K562 (cell line): ENCODE measurements at regions not wholly inside any gene's neighbourhood (a gene's known extent, or its start where the extent isn't known, plus 50 kb on each side); places are given as distances from the start of the nearest gene placed in this dataset.
A peak's percentile ranks its signal among the peaks of the same experiment; 100 is the strongest.

Experiments
- ATAC-seq: fragments of 200-7000 bp; cut with Tn5 transposase; 3 replicates; pipeline ENCODE4 v1.9.1; 2020; ENCODE audit warnings: moderate library complexity
- BruUV-seq: library from RNA; stranded (reverse); fragments of 400-500 nt; replicated peaks from 2 replicates; lab custom pipeline; 2021; lab: Mats Ljungman, UMichigan
- CTCF ChIA-PET: fragments of 300-600 bp; formaldehyde crosslinking; extraction: SDS; loops from one replicate; lab custom pipeline; 2021; ENCODE audit warnings: low intra/inter-chr PET ratio; lab: Yijun Ruan, JAX
- POLR2A ChIA-PET: fragments of 300-600, 350-650 bp; sonication (Branson Sonifier 250); formaldehyde crosslinking; extraction: SDS; loops from one replicate; lab custom pipeline; 2021; ENCODE audit warnings: antibody characterized with exemption, inconsistent platforms; lab: Yijun Ruan, JAX
- DNase-seq, 4 experiments: peaks; one replicate each; pipeline versions ENCODE4 v3.0.0 to v3.0.0-alpha.2; 2011 to 2018; ENCODE audit warnings: low spot score in 3 of 4, mixed read lengths in 3 of 4; ENCODE audit errors: extremely low read depth in 1 of 4
- FAIRE-seq: peaks from 2 replicates; lab custom pipeline; 2011; peaks lifted over from hg19 to GRCh38; lab: Jason Lieb, UNC
- H2AFZ ChIP-seq: 2 replicates; pipeline ENCODE4 v1.6.0; 2011; ENCODE audit warnings: low read depth, low read length, control low read depth, inconsistent platforms
- H3K27ac ChIP-seq: fragments of 200-600 bp; 3 replicates; pipeline ENCODE4 v1.8.0; 2011; ENCODE audit warnings: low read depth, mild to moderate bottlenecking, control low read depth, inconsistent platforms, low read length, moderate library complexity, mixed read lengths; ENCODE audit errors: extremely low read depth
- H3K27me3 ChIP-seq, 2 experiments: fragments of 300-600 bp in 1 of 2; 2 replicates in 1 of 2; 3 replicates in 1 of 2; pipeline versions ENCODE4 v1.6.0 to v1.8.0; 2011; ENCODE audit warnings: inconsistent platforms in 2 of 2, low read length in 2 of 2, mild to moderate bottlenecking in 1 of 2, mixed read lengths in 1 of 2, moderate library complexity in 1 of 2; ENCODE audit not compliant: control insufficient read depth in 2 of 2, insufficient read depth in 2 of 2
- H3K36me3 ChIP-seq: fragments of 300-600 bp; 3 replicates; pipeline ENCODE4 v1.8.0; 2011; ENCODE audit warnings: mild to moderate bottlenecking, low read length, inconsistent platforms; ENCODE audit not compliant: control insufficient read depth, insufficient read depth
- H3K4me1 ChIP-seq, 2 experiments: fragments of 200-600 bp in 1 of 2; replicated peaks in 1 of 2; 2 replicates in 1 of 2; 3 replicates in 1 of 2; pipeline versions ENCODE4 v1.5.1 to v1.8.0; 2011; ENCODE audit warnings: inconsistent platforms in 2 of 2, low read length in 2 of 2, mild to moderate bottlenecking in 1 of 2, mixed read lengths in 1 of 2, moderate library complexity in 1 of 2; ENCODE audit not compliant: control insufficient read depth in 2 of 2, insufficient read depth in 2 of 2
- H3K4me2 ChIP-seq: 2 replicates; pipeline ENCODE4 v1.6.1; 2011; ENCODE audit warnings: low read length, control low read depth, inconsistent platforms, mixed read lengths; ENCODE audit not compliant: insufficient read depth
- H3K4me3 ChIP-seq: fragments of 200-600 bp; sonication (generic), shearing (Covaris generic); 2 replicates; pipeline ENCODE4 v1.5.1; 2016; ENCODE audit warnings: control low read depth, inconsistent platforms
- H3K79me2 ChIP-seq: fragments of 200-600 bp; 3 replicates; pipeline ENCODE4 v1.8.0; 2011; ENCODE audit warnings: low read length, inconsistent platforms; ENCODE audit not compliant: control insufficient read depth, insufficient read depth
- H3K9ac ChIP-seq, 2 experiments: 2 replicates each; pipeline versions ENCODE4 v1.6.0 to v1.6.1; 2011; ENCODE audit warnings: low read depth in 2 of 2, low read length in 2 of 2, control low read depth in 1 of 2, inconsistent platforms in 1 of 2, mild to moderate bottlenecking in 1 of 2, mixed read lengths in 1 of 2; ENCODE audit not compliant: insufficient read depth in 1 of 2
- H3K9me1 ChIP-seq: one replicate; pipeline ENCODE4 v1.6.0; 2011; ENCODE audit warnings: inconsistent platforms, mild to moderate bottlenecking, low read length, moderate library complexity; ENCODE audit not compliant: control insufficient read depth, insufficient read depth
- H3K9me3 ChIP-seq: replicated peaks from 2 replicates; pipeline ENCODE4 v1.5.1; 2011; ENCODE audit warnings: low read depth, low read length, inconsistent platforms; ENCODE audit not compliant: control insufficient read depth, insufficient read depth
- H4K20me1 ChIP-seq: replicated peaks from 2 replicates; pipeline ENCODE4 v1.6.1; 2011; ENCODE audit warnings: low read length, inconsistent platforms, mixed read lengths; ENCODE audit not compliant: control insufficient read depth, insufficient read depth
- ATF7 ChIP-seq: fragments of 450-650 bp; IDR thresholded peaks from 2 replicates; pipeline ENCODE4 v1.7.1; 2014; ENCODE audit warnings: mild to moderate bottlenecking, moderate library complexity
- BHLHE40 ChIP-seq: IDR thresholded peaks from 2 replicates; pipeline ENCODE4 v1.6.1; 2011; ENCODE audit warnings: low read length, improper control_type of control experiment
- CAMTA2 ChIP-seq: fragments of 250-450 bp; sonication (Bioruptor Pico); conservative IDR thresholded peaks from 2 replicates; pipeline ENCODE4 v1.5.1; 2022
- FOSL1 ChIP-seq: fragments of 200-800 bp; sonication (Bioruptor generic); conservative IDR thresholded peaks from 2 replicates; pipeline ENCODE4 v1.6.1; 2016; ENCODE audit warnings: missing genetic modification characterization, missing compliant biosample characterization
- HCFC1 ChIP-seq: IDR thresholded peaks from 2 replicates; pipeline ENCODE4 v1.6.1; 2012; ENCODE audit warnings: low read depth, low read length, improper control_type of control experiment
- KDM4B ChIP-seq, 2 experiments: fragments of 450-650 bp in 1 of 2; sonication (generic) in 1 of 2; IDR thresholded peaks; 2 replicates each; pipeline ENCODE4 v1.6.1; 2016 to 2017; ENCODE audit warnings: borderline replicate concordance in 2 of 2, antibody characterized with exemption in 1 of 2, low read depth in 1 of 2, mild to moderate bottlenecking in 1 of 2
- MCM5 ChIP-seq: fragments of 450-650 bp; IDR thresholded peaks from 2 replicates; pipeline ENCODE4 v1.6.1; 2016; ENCODE audit warnings: low read depth
- MEF2D ChIP-seq: conservative IDR thresholded peaks from 2 replicates; pipeline ENCODE4 v1.6.1; 2016; ENCODE audit warnings: low read depth, missing genetic modification characterization, missing compliant biosample characterization
- MTA2 ChIP-seq: fragments of 450-650 bp; IDR thresholded peaks from 2 replicates; pipeline ENCODE4 v1.6.1; 2016; ENCODE audit warnings: low read depth
- NR3C1 ChIP-seq: sonication (generic); formaldehyde crosslinking; IDR thresholded peaks from 2 replicates; pipeline ENCODE4 v1.8.1; 2022; ENCODE audit warnings: missing genetic modification reagents
- PML ChIP-seq: IDR thresholded peaks from 2 replicates; pipeline ENCODE4 v1.6.1; 2012; ENCODE audit warnings: low read length, inconsistent platforms
- SP1 ChIP-seq: sonication (generic); formaldehyde crosslinking; IDR thresholded peaks from 2 replicates; pipeline ENCODE4 v1.8.1; 2022; ENCODE audit warnings: mild to moderate bottlenecking, missing genetic modification reagents
- ZFP36 ChIP-seq: fragments of 150-350 bp; IDR thresholded peaks from 2 replicates; pipeline ENCODE4 v1.6.1; 2018; ENCODE audit warnings: low read length, low read depth; ENCODE audit not compliant: partially characterized antibody
- ZNF41 ChIP-seq: fragments of 250-450 bp; sonication (Bioruptor Pico); conservative IDR thresholded peaks from 2 replicates; pipeline ENCODE4 v1.4.0; 2020; ENCODE audit warnings: mild to moderate bottlenecking
- ZNF431 ChIP-seq: sonication (generic); formaldehyde crosslinking; IDR thresholded peaks from 2 replicates; pipeline ENCODE4 v1.8.0; 2022; ENCODE audit warnings: mild to moderate bottlenecking, missing genetic modification reagents
- ZNF79 ChIP-seq: fragments of 250-450 bp; sonication (Bioruptor Pico); IDR thresholded peaks from 2 replicates; pipeline ENCODE4 v1.4.0; 2020; ENCODE audit warnings: low read depth, mild to moderate bottlenecking, moderate library complexity
- WGBS: fragments of 100-300 bp; shearing (Covaris generic); methylation state at CpG from one replicate; pipeline ENCODE4 v1.1.6; 2016; ENCODE audit warnings: low coverage, mixed read lengths; ENCODE audit not compliant: insufficient coverage; ENCODE audit errors: missing lambda C conversion rate; 5-methylcytosine and 5-hydroxymethylcytosine counted together
- in situ Hi-C: fragments of 300-500 bp; cut with MboI; formaldehyde crosslinking; loops from 4 replicates; pipeline ENCODE4 v1.15.0; 2018; ENCODE audit warnings: inconsistent platforms, mixed read lengths
- intact Hi-C: fragments of 100-400 bp; cut with micrococcal nuclease; formaldehyde crosslinking; loops from 2 replicates; pipeline ENCODE4 v1.14.2; 2022
- TF ChIP-seq, protein P1 (sequence below): fragments of 450-650 bp; formaldehyde crosslinking; IDR thresholded peaks from 2 replicates; pipeline ENCODE4 v1.4.0; 2020; ENCODE audit warnings: mild to moderate bottlenecking
- TF ChIP-seq, protein P2 (sequence below), 2 experiments: fragments of 250-450 bp in 1 of 2; fragments of 450-650 bp in 1 of 2; sonication (Bioruptor Pico) in 1 of 2; IDR thresholded peaks; 2 replicates each; pipeline versions ENCODE4 v1.6.1 to v1.8.0; 2016 to 2021; ENCODE audit warnings: mild to moderate bottlenecking in 2 of 2, moderate library complexity in 2 of 2, missing compliant biosample characterization in 1 of 2, missing genetic modification characterization in 1 of 2

DNA sequence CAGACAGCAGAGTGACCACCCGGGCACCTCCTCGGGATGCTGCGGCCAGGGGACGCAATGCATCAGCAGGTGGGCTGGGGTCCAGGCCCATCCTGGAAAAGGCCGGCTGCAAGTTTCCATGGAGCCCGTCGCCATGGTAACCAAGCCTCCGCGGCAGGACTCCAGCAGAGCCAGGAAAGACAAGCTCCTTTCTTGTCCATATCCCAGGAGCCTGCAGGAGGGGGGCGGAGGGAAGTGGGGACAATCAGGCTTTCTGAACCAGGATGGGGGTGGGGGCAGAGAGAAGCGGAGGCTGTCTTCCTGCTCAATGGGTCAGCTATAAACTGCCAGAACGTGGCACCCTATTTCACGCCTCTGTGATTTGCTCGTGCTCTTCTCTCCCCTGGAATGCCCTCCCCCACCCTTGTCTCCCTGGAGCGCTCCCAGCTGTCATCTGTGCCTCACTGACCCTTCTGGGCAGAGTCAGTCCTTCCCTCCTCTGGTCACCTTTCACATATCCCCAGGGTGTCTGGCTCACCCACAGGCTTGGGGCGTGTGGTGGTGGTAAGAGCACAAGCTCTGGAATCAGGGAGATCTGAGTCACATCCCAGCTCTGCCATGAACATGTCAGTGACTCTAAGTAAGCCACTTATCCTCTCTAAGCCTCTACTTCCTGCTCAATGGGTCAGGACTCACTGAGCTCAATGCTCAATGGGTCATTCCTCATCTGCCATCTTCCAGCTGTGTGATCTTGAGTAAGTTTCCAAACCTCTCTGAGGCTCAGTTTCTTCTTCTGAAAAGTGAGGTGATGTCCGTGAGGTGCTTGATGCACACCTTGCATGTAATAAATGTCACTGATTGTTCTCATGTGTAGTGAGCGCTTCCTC is 58.9 kb upstream of the LAPTM5 start (continued):
- TF ChIP-seq BHLHE40 (0 out of 2 replicates have a peak, but pooled peaks have one; percentile 16), MTA2 (no peak), HCFC1 (no peak), ZFP36 (peak; percentile 49), FOSL1 (tag) (0 out of 2 replicates have a peak, but pooled peaks have one; percentile 20), PML (no peak), KDM4B (IDR thresholded peaks at IDR 0.05; ENCODE audit: borderline replicate concordance in 2 of 2, low read depth in 1 of 2) (no peak), NR3C1 (CRISPR knock-in tag) (peak; percentile 4; the same call in 1 of the 2 replicates)
- TF ChIP-seq, protein P1, sequence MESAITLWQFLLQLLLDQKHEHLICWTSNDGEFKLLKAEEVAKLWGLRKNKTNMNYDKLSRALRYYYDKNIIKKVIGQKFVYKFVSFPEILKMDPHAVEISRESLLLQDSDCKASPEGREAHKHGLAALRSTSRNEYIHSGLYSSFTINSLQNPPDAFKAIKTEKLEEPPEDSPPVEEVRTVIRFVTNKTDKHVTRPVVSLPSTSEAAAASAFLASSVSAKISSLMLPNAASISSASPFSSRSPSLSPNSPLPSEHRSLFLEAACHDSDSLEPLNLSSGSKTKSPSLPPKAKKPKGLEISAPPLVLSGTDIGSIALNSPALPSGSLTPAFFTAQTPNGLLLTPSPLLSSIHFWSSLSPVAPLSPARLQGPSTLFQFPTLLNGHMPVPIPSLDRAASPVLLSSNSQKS, result no peak
- TF ChIP-seq, all 486 proteins: peak for 10

DNA sequence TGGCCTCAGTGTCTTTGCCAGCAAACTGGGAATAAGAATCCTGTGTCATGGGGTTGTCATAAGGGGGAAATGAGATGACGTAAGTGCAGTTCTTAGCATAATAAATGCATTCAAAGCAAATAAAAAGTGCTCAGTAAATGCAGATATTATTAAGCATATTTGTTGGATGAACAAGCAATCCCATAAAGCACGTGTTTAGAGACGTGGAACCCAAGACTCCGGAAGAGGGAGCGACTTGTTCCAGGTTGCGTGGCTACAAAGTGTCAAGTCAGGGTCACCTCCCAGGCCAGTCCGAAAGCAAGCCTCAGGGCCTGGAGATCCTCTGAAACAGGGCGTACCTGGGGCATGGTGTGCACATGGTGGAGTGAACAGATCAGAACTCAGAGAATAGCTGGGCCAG is 58.0 kb upstream of the LAPTM5 start:
- no peak overlapping the region for H3K4me2 ChIP-seq
- POLR2A ChIA-PET, result interaction anchor here (1.2 to 2.3 kb wide), 3 partner anchors 9 to 13 kb away, joined by 6 to 13 read pairs (median 6); no protein-coding TSS in a partner anchor
- in situ Hi-C loops, result no loop called here
- H3K4me1 ChIP-seq, result peaks cover 5 to 14% of the 10 kb centered on the region in 2 experiments; a peak in 4 of 5 replicates
- H3K4me3 ChIP-seq, result no peak overlapping the region
- BruUV-seq, result no TSS peak
- H3K36me3 ChIP-seq, result no peaks in the 10 kb centered on the region
- H3K9me1 ChIP-seq, result no peaks in the 10 kb centered on the region
- no peak overlapping the region for H3K9ac ChIP-seq
- intact Hi-C loops, result no loop called here
- TF ChIP-seq, protein P2, sequence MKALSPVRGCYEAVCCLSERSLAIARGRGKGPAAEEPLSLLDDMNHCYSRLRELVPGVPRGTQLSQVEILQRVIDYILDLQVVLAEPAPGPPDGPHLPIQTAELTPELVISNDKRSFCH (CRISPR knock-in tag; IDR thresholded peaks at IDR 0.05), result no peak
- TF ChIP-seq, protein P2 (tag; IDR thresholded peaks at IDR 0.05), result no peak
- TF ChIP-seq SP1, result no peak
- no peak for TF ChIP-seq CAMTA2 (CRISPR knock-in tag)
- TF ChIP-seq MEF2D (tag), result no peak
- TF ChIP-seq ZNF41, result no peak
- no peak for TF ChIP-seq MCM5
- TF ChIP-seq ATF7, result no peak
- no peak for TF ChIP-seq ZNF79 (CRISPR knock-in tag)
- no peak for TF ChIP-seq ZNF431 (CRISPR knock-in tag)
- H3K79me2 ChIP-seq, result no peaks in the 10 kb centered on the region
- no peak overlapping the region for H3K27ac ChIP-seq
- H4K20me1 ChIP-seq, result no peaks in the 10 kb centered on the region
- CTCF ChIA-PET, result no interaction called here
- ATAC-seq (no peak), DNase-seq (no peak), FAIRE-seq (no peak)
- peaks cover 0 to 13% of the 10 kb centered on the region in 2 experiments; a peak in 2 of 5 replicates for H3K27me3 ChIP-seq
- WGBS, result 43% methylated on average over 8 of the region's 8 CpGs
- H2AFZ ChIP-seq, result no peak overlapping the region
- H3K9me3 ChIP-seq, result no peaks in the 10 kb centered on the region
